ENCODE measurements at regions not wholly inside any gene's neighbourhood (a gene's known extent, or its start where the extent isn't known, plus 50 kb on each side); places are given as distances from the start of the nearest gene placed in this dataset.
A peak's percentile ranks its signal among the peaks of the same experiment; 100 is the strongest.

DNA sequence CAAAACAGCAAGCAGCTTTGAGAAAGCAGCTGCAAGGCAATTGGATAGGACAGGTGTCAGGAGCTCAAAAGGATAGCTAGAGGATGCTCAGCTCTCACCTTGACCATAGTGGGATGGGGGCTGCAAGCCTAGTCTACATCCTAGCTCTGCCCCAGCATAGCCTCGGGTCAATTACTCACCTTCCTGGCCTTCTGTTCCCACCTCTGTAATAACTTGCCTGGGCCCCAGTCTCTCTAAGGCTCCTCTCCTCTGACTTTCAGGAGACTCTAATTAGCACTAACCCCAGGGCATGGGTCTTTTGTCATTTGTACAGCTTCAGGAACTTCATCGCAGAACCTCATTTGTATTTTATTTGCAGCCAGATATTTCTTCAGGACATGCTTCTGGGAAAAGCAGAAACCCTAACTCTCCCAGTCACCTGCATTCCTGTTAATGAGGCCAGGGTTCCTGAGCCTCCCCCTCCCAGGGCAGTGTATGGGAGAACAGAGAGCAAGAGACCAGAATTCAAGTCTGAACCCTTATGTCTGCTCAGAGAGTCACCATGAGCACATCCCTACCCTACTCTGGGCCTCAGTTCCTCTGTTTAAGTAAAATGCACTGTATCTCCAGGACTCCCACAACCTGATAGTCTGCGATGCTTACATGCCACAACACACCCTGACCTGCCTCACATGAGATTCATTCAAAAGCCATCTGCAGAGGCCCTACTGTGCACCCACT lies 108.1 kb downstream of the MATN1 start:
- TF ChIP-seq FOXP2 (optimal IDR thresholded peaks at IDR 0.05; ENCODE audit: borderline replicate concordance, extremely low read depth, extremely low read length, insufficient read depth), result no peak
- TF ChIP-seq, protein P1, sequence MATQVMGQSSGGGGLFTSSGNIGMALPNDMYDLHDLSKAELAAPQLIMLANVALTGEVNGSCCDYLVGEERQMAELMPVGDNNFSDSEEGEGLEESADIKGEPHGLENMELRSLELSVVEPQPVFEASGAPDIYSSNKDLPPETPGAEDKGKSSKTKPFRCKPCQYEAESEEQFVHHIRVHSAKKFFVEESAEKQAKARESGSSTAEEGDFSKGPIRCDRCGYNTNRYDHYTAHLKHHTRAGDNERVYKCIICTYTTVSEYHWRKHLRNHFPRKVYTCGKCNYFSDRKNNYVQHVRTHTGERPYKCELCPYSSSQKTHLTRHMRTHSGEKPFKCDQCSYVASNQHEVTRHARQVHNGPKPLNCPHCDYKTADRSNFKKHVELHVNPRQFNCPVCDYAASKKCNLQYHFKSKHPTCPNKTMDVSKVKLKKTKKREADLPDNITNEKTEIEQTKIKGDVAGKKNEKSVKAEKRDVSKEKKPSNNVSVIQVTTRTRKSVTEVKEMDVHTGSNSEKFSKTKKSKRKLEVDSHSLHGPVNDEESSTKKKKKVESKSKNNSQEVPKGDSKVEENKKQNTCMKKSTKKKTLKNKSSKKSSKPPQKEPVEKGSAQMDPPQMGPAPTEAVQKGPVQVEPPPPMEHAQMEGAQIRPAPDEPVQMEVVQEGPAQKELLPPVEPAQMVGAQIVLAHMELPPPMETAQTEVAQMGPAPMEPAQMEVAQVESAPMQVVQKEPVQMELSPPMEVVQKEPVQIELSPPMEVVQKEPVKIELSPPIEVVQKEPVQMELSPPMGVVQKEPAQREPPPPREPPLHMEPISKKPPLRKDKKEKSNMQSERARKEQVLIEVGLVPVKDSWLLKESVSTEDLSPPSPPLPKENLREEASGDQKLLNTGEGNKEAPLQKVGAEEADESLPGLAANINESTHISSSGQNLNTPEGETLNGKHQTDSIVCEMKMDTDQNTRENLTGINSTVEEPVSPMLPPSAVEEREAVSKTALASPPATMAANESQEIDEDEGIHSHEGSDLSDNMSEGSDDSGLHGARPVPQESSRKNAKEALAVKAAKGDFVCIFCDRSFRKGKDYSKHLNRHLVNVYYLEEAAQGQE (IDR thresholded peaks at IDR 0.05; ENCODE audit: insufficient read depth in 1 of 2, low read depth in 2 of 2, low read length in 2 of 2), result no peak
- no peak for TF ChIP-seq TAF1 (IDR thresholded peaks at IDR 0.05; ENCODE audit: borderline replicate concordance, insufficient read depth, low read length)
- TF ChIP-seq SIN3A (IDR thresholded peaks at IDR 0.05; ENCODE audit: borderline replicate concordance, insufficient read depth, low read length), result no peak
- no peak for TF ChIP-seq POLR2AphosphoS5 (IDR thresholded peaks at IDR 0.05; ENCODE audit: low read depth, low read length)

DNA sequence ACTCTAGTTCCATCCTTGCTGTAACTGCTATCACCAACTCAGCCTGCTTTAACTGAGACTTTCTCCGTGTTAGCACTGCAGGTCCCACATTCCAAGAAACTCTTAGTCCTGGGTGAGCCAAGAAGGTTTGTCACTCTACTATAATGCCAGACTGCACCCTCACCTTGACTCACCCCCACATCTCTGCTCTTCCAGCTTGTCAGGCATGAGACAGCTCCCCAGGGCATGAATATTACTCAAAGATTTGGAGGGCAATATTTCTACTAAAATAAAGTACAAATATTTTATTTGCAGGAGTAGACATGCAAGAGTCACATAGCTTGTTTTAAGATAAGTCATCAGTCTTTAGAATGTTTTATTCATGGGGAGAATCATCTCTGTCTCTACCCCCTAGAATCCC lies 110.2 kb downstream of the MATN1 start:
- TF ChIP-seq POLR2AphosphoS5 (IDR thresholded peaks at IDR 0.05; ENCODE audit: low read depth, low read length), result no peak
- no peak for TF ChIP-seq FOXP2 (optimal IDR thresholded peaks at IDR 0.05; ENCODE audit: borderline replicate concordance, extremely low read depth, extremely low read length, insufficient read depth)
- no peak for TF ChIP-seq SIN3A (IDR thresholded peaks at IDR 0.05; ENCODE audit: borderline replicate concordance, insufficient read depth, low read length)
- TF ChIP-seq, protein P1 (IDR thresholded peaks at IDR 0.05; ENCODE audit: insufficient read depth in 1 of 2, low read depth in 2 of 2, low read length in 2 of 2), result no peak
- no peak for TF ChIP-seq TAF1 (IDR thresholded peaks at IDR 0.05; ENCODE audit: borderline replicate concordance, insufficient read depth, low read length)

DNA sequence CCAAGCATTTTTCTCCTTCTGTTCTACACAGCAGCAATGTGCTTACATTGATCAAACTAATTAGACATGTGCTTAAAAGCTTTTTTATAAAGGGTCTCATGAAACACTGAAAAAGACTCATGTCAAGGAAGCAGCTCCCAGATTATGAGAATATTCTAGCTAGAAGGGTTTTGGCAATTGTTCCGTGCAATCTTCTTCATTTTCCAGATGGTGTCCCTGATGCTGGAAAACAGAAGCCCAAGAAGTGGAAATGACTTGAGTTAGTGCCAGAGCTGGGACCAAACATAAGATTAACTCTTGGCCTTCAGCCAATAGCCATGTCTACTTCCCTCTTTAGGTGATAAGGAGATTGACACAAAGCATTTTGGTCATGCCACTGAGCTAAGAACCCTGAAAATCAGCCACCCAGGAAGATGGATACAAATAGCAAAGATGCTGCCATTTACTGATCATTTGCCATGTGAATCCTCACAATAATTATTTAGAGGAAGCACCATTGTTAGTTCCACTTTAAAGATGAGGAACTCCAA lies 110.8 kb downstream of the MATN1 start:
- no peak for TF ChIP-seq FOXP2 (optimal IDR thresholded peaks at IDR 0.05; ENCODE audit: borderline replicate concordance, extremely low read depth, extremely low read length, insufficient read depth)

DNA sequence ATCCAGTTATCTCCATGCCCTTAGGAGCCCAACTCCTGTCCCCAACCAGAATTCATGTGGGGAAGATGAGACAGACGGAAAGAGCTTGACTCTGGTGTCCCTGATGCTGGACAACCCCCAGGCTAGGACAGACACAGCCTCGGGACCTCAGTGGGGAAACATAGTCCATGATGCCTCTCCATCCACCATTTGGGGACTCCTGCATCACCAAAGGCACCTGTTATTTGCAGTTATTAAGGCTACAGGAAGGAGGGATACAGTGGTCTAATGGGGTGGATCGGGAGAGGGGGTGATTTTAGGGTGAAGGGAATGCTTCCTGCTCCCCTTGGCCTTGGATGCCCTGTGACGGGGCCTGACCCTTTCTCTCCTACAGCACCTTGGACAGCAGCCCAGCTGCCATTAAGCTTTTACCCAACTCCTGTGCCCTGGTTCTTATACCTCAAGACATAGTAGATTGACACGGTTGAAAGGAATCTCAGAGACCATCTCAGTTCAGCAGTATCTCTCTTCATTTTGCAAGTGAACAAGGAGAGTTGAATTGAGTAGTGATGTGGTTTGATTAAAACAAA lies 111.6 kb downstream of the MATN1 start:
- TF ChIP-seq TAF1 (IDR thresholded peaks at IDR 0.05; ENCODE audit: borderline replicate concordance, insufficient read depth, low read length) (no peak), POLR2AphosphoS5 (IDR thresholded peaks at IDR 0.05; ENCODE audit: low read depth, low read length) (no peak), FOXP2 (optimal IDR thresholded peaks at IDR 0.05; ENCODE audit: borderline replicate concordance, extremely low read depth, extremely low read length, insufficient read depth) (no peak), SIN3A (IDR thresholded peaks at IDR 0.05; ENCODE audit: borderline replicate concordance, insufficient read depth, low read length) (no peak)
- TF ChIP-seq, protein P1 (IDR thresholded peaks at IDR 0.05; ENCODE audit: insufficient read depth in 1 of 2, low read depth in 2 of 2, low read length in 2 of 2), result peak; percentile 84 to 94

DNA sequence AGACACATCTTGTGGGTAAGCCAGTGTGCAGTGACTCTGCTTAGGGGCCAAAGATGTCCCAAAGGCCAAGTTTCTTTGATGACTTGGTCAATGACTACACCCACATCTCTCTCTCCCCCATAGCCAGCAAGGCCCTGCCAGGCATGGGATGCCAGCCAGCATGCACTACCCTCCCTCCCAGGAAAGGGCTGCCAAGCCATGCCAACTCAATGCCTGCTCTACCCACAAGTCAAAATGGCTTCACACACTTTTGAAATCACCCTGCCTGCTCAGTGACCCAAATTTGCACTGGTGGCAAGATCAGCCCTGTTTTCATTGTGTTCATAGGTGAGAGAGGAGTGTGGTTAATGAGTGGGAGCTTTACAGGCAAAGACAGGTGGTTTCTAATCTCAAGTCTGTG lies 112.5 kb downstream of the MATN1 start:
- TF ChIP-seq POLR2AphosphoS5 (IDR thresholded peaks at IDR 0.05; ENCODE audit: low read depth, low read length), result no peak
- no peak for TF ChIP-seq SIN3A (IDR thresholded peaks at IDR 0.05; ENCODE audit: borderline replicate concordance, insufficient read depth, low read length)
- TF ChIP-seq TAF1 (IDR thresholded peaks at IDR 0.05; ENCODE audit: borderline replicate concordance, insufficient read depth, low read length), result no peak
- TF ChIP-seq, protein P1 (IDR thresholded peaks at IDR 0.05; ENCODE audit: insufficient read depth in 1 of 2, low read depth in 2 of 2, low read length in 2 of 2), result no peak
- TF ChIP-seq FOXP2 (optimal IDR thresholded peaks at IDR 0.05; ENCODE audit: borderline replicate concordance, extremely low read depth, extremely low read length, insufficient read depth), result no peak

All from PFSK-1 (cell line).